H1 (cell line): ENCODE measurements at regions not wholly inside any gene's neighbourhood (a gene's known extent, or its start where the extent isn't known, plus 50 kb on each side); places are given as distances from the start of the nearest gene placed in this dataset.

Experiments used
- CTCF ChIA-PET: fragments of 300-600 bp; sonication (Branson Sonifier 250); formaldehyde crosslinking; loops from one replicate; lab custom pipeline; 2021; ENCODE audit not compliant: partially characterized antibody; lab: Charles Lee
- POLR2A ChIA-PET: fragments of 300-600 bp; sonication (Branson Sonifier 250); formaldehyde crosslinking; loops from one replicate; lab custom pipeline; 2021; ENCODE audit warnings: inconsistent platforms; ENCODE audit not compliant: partially characterized antibody; lab: Charles Lee
- DNase-seq, 2 experiments: peaks; one replicate each; pipeline versions ENCODE4 v3.0.0 to v3.0.0-alpha.2; 2010 to 2022; ENCODE audit warnings: low spot score in 2 of 2, low read depth in 1 of 2, mixed read lengths in 1 of 2
- FAIRE-seq: peaks from 2 replicates; lab custom pipeline; 2011; peaks lifted over from hg19 to GRCh38; lab: Jason Lieb, UNC
- H2AFZ ChIP-seq: 2 replicates; pipeline ENCODE4 v1.8.1; 2012; ENCODE audit warnings: low read length, inconsistent platforms
- H2AK5ac ChIP-seq: 2 replicates; pipeline ENCODE4 v1.6.1; 2013; ENCODE audit warnings: low read depth, low read length
- H2BK120ac ChIP-seq: replicated peaks from 2 replicates; pipeline ENCODE3; 2013; ENCODE audit warnings: low read depth, low read length, inconsistent platforms
- H2BK12ac ChIP-seq: 2 replicates; pipeline ENCODE4 v1.6.1; 2013; ENCODE audit warnings: low read depth, low read length
- H2BK15ac ChIP-seq: 2 replicates; pipeline ENCODE4 v1.6.1; 2013; ENCODE audit warnings: low read length
- H2BK20ac ChIP-seq: 2 replicates; pipeline ENCODE4 v1.6.1; 2013; ENCODE audit warnings: low read length
- H2BK5ac ChIP-seq: 2 replicates; pipeline ENCODE4 v1.6.1; 2013; ENCODE audit warnings: low read depth, low read length
- H3K14ac ChIP-seq: 2 replicates; pipeline ENCODE4 v1.6.1; 2013; ENCODE audit warnings: inconsistent platforms; ENCODE audit not compliant: insufficient read length
- H3K18ac ChIP-seq: 2 replicates; pipeline ENCODE4 v1.6.1; 2013; ENCODE audit warnings: low read length; ENCODE audit errors: extremely low read depth
- H3K23ac ChIP-seq: 2 replicates; pipeline ENCODE4 v1.6.1; 2013; ENCODE audit warnings: inconsistent platforms; ENCODE audit not compliant: insufficient read length
- H3K23me2 ChIP-seq: 2 replicates; pipeline ENCODE4 v1.6.1; 2013; ENCODE audit warnings: low read depth, low read length
- H3K27ac ChIP-seq: 2 replicates; pipeline ENCODE4 v1.6.1; 2011; ENCODE audit warnings: low read depth, low read length, inconsistent platforms
- H3K27me3 ChIP-seq, 4 experiments: replicated peaks in 1 of 4; 1 replicate in 1 of 4; 2 replicates in 3 of 4; pipeline versions ENCODE4 v1.6.1 to v1.8.1; 2011 to 2013; ENCODE audit warnings: low read length in 3 of 4, mild to moderate bottlenecking in 3 of 4, inconsistent platforms in 2 of 4, mixed read lengths in 2 of 4, moderate library complexity in 1 of 4; ENCODE audit not compliant: control insufficient read depth in 3 of 4, insufficient read depth in 3 of 4; ENCODE audit errors: extremely low read depth in 1 of 4
- H3K36me3 ChIP-seq, 4 experiments: 2 replicates each; pipeline versions ENCODE4 v1.6.1 to v1.8.1; 2011 to 2013; ENCODE audit warnings: mild to moderate bottlenecking in 4 of 4, low read length in 3 of 4, moderate library complexity in 2 of 4, control low read depth in 1 of 4, inconsistent platforms in 1 of 4; ENCODE audit not compliant: insufficient read depth in 4 of 4, control insufficient read depth in 2 of 4
- H3K4ac ChIP-seq: replicated peaks from 2 replicates; pipeline ENCODE3; 2013; ENCODE audit warnings: low read length, low read depth, mixed read lengths, inconsistent platforms; ENCODE audit not compliant: insufficient read length
- H3K4me1 ChIP-seq, 4 experiments: replicated peaks in 1 of 4; 1 replicate in 1 of 4; 2 replicates in 3 of 4; pipeline versions ENCODE4 v1.6.1 to v1.8.1; 2011 to 2013; ENCODE audit warnings: low read length in 3 of 4, inconsistent platforms in 2 of 4, mixed read lengths in 1 of 4; ENCODE audit not compliant: insufficient read depth in 4 of 4, control insufficient read depth in 3 of 4
- H3K4me2 ChIP-seq, 2 experiments: 2 replicates each; pipeline versions ENCODE4 v1.6.1 to v1.8.1; 2011 to 2013; ENCODE audit warnings: low read depth in 2 of 2, low read length in 2 of 2, control low read depth in 1 of 2, inconsistent platforms in 1 of 2, mild to moderate bottlenecking in 1 of 2; ENCODE audit not compliant: insufficient read depth in 1 of 2
- H3K4me3 ChIP-seq, 4 experiments: fragments of 200-600, 300-600 bp in 1 of 4; sonication (generic), shearing (Covaris generic), sonication (Bioruptor Twin) in 1 of 4; 2 replicates each; pipeline versions ENCODE4 v1.5.1 to v1.8.1; 2011 to 2016; ENCODE audit warnings: low read length in 4 of 4, low read depth in 3 of 4, control low read depth in 2 of 4, inconsistent platforms in 2 of 4, mild to moderate bottlenecking in 2 of 4, mixed read lengths in 1 of 4, moderate library complexity in 1 of 4; ENCODE audit not compliant: insufficient read depth in 2 of 4; ENCODE audit errors: extremely low read depth in 1 of 4
- H3K56ac ChIP-seq: replicated peaks from 2 replicates; pipeline ENCODE3; 2013; ENCODE audit warnings: low read depth, mild to moderate bottlenecking, mixed read lengths, low read length, inconsistent platforms; ENCODE audit not compliant: insufficient read length
- H3K79me1 ChIP-seq: 2 replicates; pipeline ENCODE4 v1.6.1; 2013; ENCODE audit warnings: low read depth, low read length, control low read depth
- H3K79me2 ChIP-seq, 2 experiments: 2 replicates each; pipeline versions ENCODE4 v1.6.1 to v1.8.1; 2012 to 2013; ENCODE audit warnings: low read length in 2 of 2, mild to moderate bottlenecking in 2 of 2, inconsistent platforms in 1 of 2; ENCODE audit not compliant: insufficient read depth in 2 of 2, control insufficient read depth in 1 of 2
- H3K9ac ChIP-seq, 4 experiments: replicated peaks in 1 of 4; 1 replicate in 1 of 4; 2 replicates in 3 of 4; pipeline versions ENCODE4 v1.6.1 to v1.8.1; 2011 to 2013; ENCODE audit warnings: low read depth in 3 of 4, low read length in 3 of 4, control low read depth in 2 of 4, mild to moderate bottlenecking in 2 of 4, moderate library complexity in 2 of 4, inconsistent platforms in 1 of 4; ENCODE audit errors: extremely low read depth in 1 of 4
- H3K9me3 ChIP-seq, 2 experiments: 2 replicates each; pipeline versions ENCODE4 v1.6.1 to v1.8.1; 2012 to 2013; ENCODE audit warnings: mild to moderate bottlenecking in 2 of 2, moderate library complexity in 2 of 2, control low read depth in 1 of 2, inconsistent platforms in 1 of 2, low read depth in 1 of 2, low read length in 1 of 2, mixed read lengths in 1 of 2; ENCODE audit not compliant: insufficient read depth in 2 of 2
- H4K20me1 ChIP-seq, 2 experiments: replicated peaks in 1 of 2; 2 replicates each; pipeline versions ENCODE3 to v1.8.1; 2011 to 2013; ENCODE audit warnings: inconsistent platforms in 2 of 2, low read length in 2 of 2, mild to moderate bottlenecking in 1 of 2; ENCODE audit not compliant: insufficient read depth in 2 of 2, control insufficient read depth in 1 of 2
- H4K5ac ChIP-seq: 2 replicates; pipeline ENCODE4 v1.6.1; 2013; ENCODE audit warnings: low read length, low read depth, mixed read lengths, inconsistent platforms; ENCODE audit not compliant: insufficient read length
- H4K8ac ChIP-seq: 2 replicates; pipeline ENCODE4 v1.8.0; 2013; ENCODE audit warnings: mild to moderate bottlenecking, moderate library complexity, low read length, inconsistent platforms; ENCODE audit not compliant: insufficient read depth; ENCODE audit errors: extremely low read depth
- H4K91ac ChIP-seq: replicated peaks from 2 replicates; pipeline ENCODE3; 2013; ENCODE audit warnings: low read length, mixed read lengths, inconsistent platforms; ENCODE audit not compliant: insufficient read length
- BRCA1 ChIP-seq: IDR thresholded peaks from 2 replicates; pipeline ENCODE4 v1.6.1; 2012; ENCODE audit warnings: low read depth, low read length, improper control_type of control experiment
- EZH2 ChIP-seq: fragments of 200-600 bp; sonication (generic); IDR thresholded peaks from 2 replicates; pipeline ENCODE4 v1.7.1; 2012; ENCODE audit warnings: low read depth, mild to moderate bottlenecking, moderate library complexity, low read length, inconsistent platforms; ENCODE audit not compliant: severe bottlenecking
- HDAC6 ChIP-seq: IDR thresholded peaks from one replicate; pipeline ENCODE4 v1.7.1; 2012; ENCODE audit warnings: low read depth, mild to moderate bottlenecking, inconsistent platforms, low read length, moderate library complexity
- KDM5A ChIP-seq: fragments of 200-600 bp; IDR thresholded peaks from 2 replicates; pipeline ENCODE4 v1.7.1; 2012; ENCODE audit warnings: mild to moderate bottlenecking, low read length, inconsistent platforms, mixed read lengths
- NANOG ChIP-seq: IDR thresholded peaks from 2 replicates; pipeline ENCODE4 v1.6.1; 2011; ENCODE audit warnings: low read length, low read depth, mild to moderate bottlenecking, inconsistent platforms; ENCODE audit not compliant: insufficient read depth, poor library complexity, severe bottlenecking
- SAP30 ChIP-seq: fragments of 300-600 bp; sonication (generic); IDR thresholded peaks from 2 replicates; pipeline ENCODE4 v1.7.1; 2012; ENCODE audit warnings: low read length, moderate library complexity, mild to moderate bottlenecking, inconsistent platforms; ENCODE audit not compliant: insufficient read depth, insufficient replicate concordance
- SIX5 ChIP-seq: IDR thresholded peaks from 2 replicates; pipeline ENCODE4 v1.6.1; 2011; ENCODE audit warnings: mild to moderate bottlenecking, low read depth, low read length
- SP2 ChIP-seq: IDR thresholded peaks from 2 replicates; pipeline ENCODE4 v1.6.1; 2012; ENCODE audit warnings: mild to moderate bottlenecking, low read length, inconsistent platforms
- USF2 ChIP-seq: IDR thresholded peaks from 2 replicates; pipeline ENCODE4 v1.6.1; 2011; ENCODE audit warnings: low read length, improper control_type of control experiment
- WGBS, 2 experiments: shearing (Covaris generic) in 1 of 2; methylation state at CpG; one replicate each; pipeline versions ENCODE4 v1.1.6 to v1.1.7; 2013 to 2015; ENCODE audit warnings: low lambda C conversion rate in 2 of 2, mixed read lengths in 2 of 2, inconsistent platforms in 1 of 2, low coverage in 1 of 2, missing lambda C conversion rate in 1 of 2; ENCODE audit not compliant: insufficient replicate concordance in 2 of 2, insufficient coverage in 1 of 2, insufficient read length in 1 of 2; ENCODE audit errors: extremely low coverage in 1 of 2, missing lambda C conversion rate in 1 of 2; 5-methylcytosine and 5-hydroxymethylcytosine counted together
- TF ChIP-seq, protein P1 (sequence below), 3 experiments: IDR thresholded peaks; 1 replicate in 2 of 3; 2 replicates in 1 of 3; pipeline versions ENCODE4 v1.5.1 to v1.6.1; 2011; ENCODE audit warnings: low read length in 3 of 3, mild to moderate bottlenecking in 3 of 3, inconsistent platforms in 2 of 3, low read depth in 1 of 3, moderate library complexity in 1 of 3; ENCODE audit not compliant: insufficient read depth in 1 of 3; ENCODE audit errors: control extremely low read depth in 1 of 3

GRCh38 chr20:51098284-51098810 lies 75.4 kb upstream of the KCNG1 start:
- Histone ChIP-seq H3K4me2 (no peak overlapping the region), H4K5ac (no peak overlapping the region), H3K18ac (no peak overlapping the region), H2BK120ac (no peak overlapping the region), H3K9ac (no peak overlapping the region), H3K79me1 (no peaks in the 10 kb centered on the region), H3K56ac (no peak overlapping the region), H3K9me3 (no peaks in the 10 kb centered on the region), H3K4ac (no peak overlapping the region), H3K27ac (no peak overlapping the region), H2BK15ac (no peak overlapping the region), H3K14ac (no peak overlapping the region), H3K23me2 (no peaks in the 10 kb centered on the region), H4K20me1 (no peaks in the 10 kb centered on the region), H2BK20ac (no peak overlapping the region), H4K91ac (no peak overlapping the region), H3K23ac (no peak overlapping the region), H3K79me2 (no peaks in the 10 kb centered on the region), H2BK12ac (no peak overlapping the region), H3K36me3 (no peaks in the 10 kb centered on the region), H2AFZ (no peak overlapping the region), H2BK5ac (no peak overlapping the region), H3K4me3 (no peak overlapping the region), H2AK5ac (no peak overlapping the region), H3K4me1 (no peaks in the 10 kb centered on the region), H3K27me3 (no peaks in the 10 kb centered on the region), H4K8ac (no peak overlapping the region)
- CTCF ChIA-PET = interaction anchor here (0.8 to 1.9 kb wide), 2 partner anchors 83 to 209 kb away, joined by 4 to 7 read pairs; no protein-coding TSS in a partner anchor
- WGBS, 2 experiments = 76% methylated on average over 1 of the region's 1 CpG; no CpG with 5 or more reads in 1 of the 2 experiments
- POLR2A ChIA-PET = no interaction called here
- FAIRE-seq (no peak), DNase-seq (no peak)
- TF ChIP-seq SIX5 (no peak), SAP30 (no peak), EZH2 (no peak), NANOG (no peak), KDM5A (no peak), USF2 (no peak), HDAC6 (no peak), SP2 (no peak), BRCA1 (no peak)
- TF ChIP-seq, protein P1, sequence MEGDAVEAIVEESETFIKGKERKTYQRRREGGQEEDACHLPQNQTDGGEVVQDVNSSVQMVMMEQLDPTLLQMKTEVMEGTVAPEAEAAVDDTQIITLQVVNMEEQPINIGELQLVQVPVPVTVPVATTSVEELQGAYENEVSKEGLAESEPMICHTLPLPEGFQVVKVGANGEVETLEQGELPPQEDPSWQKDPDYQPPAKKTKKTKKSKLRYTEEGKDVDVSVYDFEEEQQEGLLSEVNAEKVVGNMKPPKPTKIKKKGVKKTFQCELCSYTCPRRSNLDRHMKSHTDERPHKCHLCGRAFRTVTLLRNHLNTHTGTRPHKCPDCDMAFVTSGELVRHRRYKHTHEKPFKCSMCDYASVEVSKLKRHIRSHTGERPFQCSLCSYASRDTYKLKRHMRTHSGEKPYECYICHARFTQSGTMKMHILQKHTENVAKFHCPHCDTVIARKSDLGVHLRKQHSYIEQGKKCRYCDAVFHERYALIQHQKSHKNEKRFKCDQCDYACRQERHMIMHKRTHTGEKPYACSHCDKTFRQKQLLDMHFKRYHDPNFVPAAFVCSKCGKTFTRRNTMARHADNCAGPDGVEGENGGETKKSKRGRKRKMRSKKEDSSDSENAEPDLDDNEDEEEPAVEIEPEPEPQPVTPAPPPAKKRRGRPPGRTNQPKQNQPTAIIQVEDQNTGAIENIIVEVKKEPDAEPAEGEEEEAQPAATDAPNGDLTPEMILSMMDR (IDR thresholded peaks at IDR 0.05; ENCODE audit: control extremely low read depth in 1 of 3, insufficient read depth in 1 of 3, low read depth in 1 of 3, low read length in 3 of 3) = no peak
